Left ventricle myocardium inferior (tissue), 1 donor: ENCODE measurements at regions not wholly inside any gene's neighbourhood (a gene's known extent, or its start where the extent isn't known, plus 50 kb on each side); places are given as distances from the start of the nearest gene placed in this dataset.

Experiments
- DNase-seq: peaks from one replicate; pipeline ENCODE4 v3.0.0-alpha.2; 2020
- H3K27ac ChIP-seq: fragments of 200-600 bp; replicated peaks from 2 replicates; pipeline ENCODE4 v1.8.0; 2021
- H3K27me3 ChIP-seq: fragments of 200-600 bp; 2 replicates; pipeline ENCODE4 v1.8.0; 2021; ENCODE audit warnings: low read depth
- H3K36me3 ChIP-seq: fragments of 200-600 bp; 2 replicates; pipeline ENCODE4 v1.8.0; 2021
- H3K4me1 ChIP-seq: fragments of 200-600 bp; 2 replicates; pipeline ENCODE4 v1.8.0; 2021
- H3K4me3 ChIP-seq: fragments of 200-600 bp; 2 replicates; pipeline ENCODE4 v1.8.0; 2021; ENCODE audit warnings: mild to moderate bottlenecking, moderate library complexity
- H3K9me3 ChIP-seq: fragments of 200-600 bp; replicated peaks from 2 replicates; pipeline ENCODE4 v1.8.0; 2021
- CTCF ChIP-seq: fragments of 200-600 bp; IDR thresholded peaks from 2 replicates; pipeline ENCODE4 v1.8.0; 2021; ENCODE audit warnings: antibody characterized with exemption, mild to moderate bottlenecking, borderline replicate concordance
- intact Hi-C: fragments of 100-400 bp; cut with micrococcal nuclease; formaldehyde crosslinking; loops from one replicate; pipeline ENCODE4 v1.11.0; 2022
- donor health status: DM: no; HTN: yes; CAD: no; lungs with severe emphysema.

- DNase-seq, result no peak
- H3K27me3 ChIP-seq, result no peaks in the 10 kb centered on the region
- H3K4me3 ChIP-seq, result no peak overlapping the region
- no peaks in the 10 kb centered on the region for H3K4me1 ChIP-seq
- H3K9me3 ChIP-seq, result peaks cover 11% of the 10 kb centered on the region
- H3K36me3 ChIP-seq, result no peaks in the 10 kb centered on the region
- no peak for TF ChIP-seq CTCF
- H3K27ac ChIP-seq, result no peak overlapping the region
- intact Hi-C loops, result no loop called here
These were observed 83.6 kb downstream of the HPGD start for GRCh38 chr4:174438711-174439110.

DNA sequence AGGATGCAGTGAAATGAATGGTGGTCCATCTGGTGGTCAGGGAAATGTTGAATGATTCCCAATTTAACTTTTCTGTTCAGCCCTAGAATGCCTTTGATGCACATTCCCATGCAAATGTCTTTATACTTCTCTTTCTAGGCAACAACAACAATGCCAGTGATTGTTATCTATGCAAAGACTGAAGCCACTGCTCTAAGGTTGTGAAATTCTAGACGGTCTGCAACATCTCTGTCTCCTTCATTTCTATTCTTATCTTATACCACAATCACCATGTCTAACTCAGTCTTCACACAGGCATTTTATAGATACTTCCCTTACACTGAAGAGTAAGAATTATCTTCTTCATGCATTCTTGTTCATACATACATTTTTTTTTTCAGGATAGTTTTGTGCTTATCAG is 84.5 kb downstream of the HPGD start:
- H3K27me3 ChIP-seq, result no peaks in the 10 kb centered on the region
- H3K36me3 ChIP-seq, result no peaks in the 10 kb centered on the region
- no peak overlapping the region for H3K27ac ChIP-seq
- intact Hi-C loops, result no loop called here
- DNase-seq, result no peak
- H3K4me3 ChIP-seq, result no peak overlapping the region
- no peaks in the 10 kb centered on the region for H3K4me1 ChIP-seq
- TF ChIP-seq CTCF, result no peak
- H3K9me3 ChIP-seq, result peaks cover 9% of the 10 kb centered on the region

- no peaks in the 10 kb centered on the region for H3K4me1 ChIP-seq
- no peak overlapping the region for H3K4me3 ChIP-seq
- H3K27me3 ChIP-seq, result no peaks in the 10 kb centered on the region
- no peak for TF ChIP-seq CTCF
- no peaks in the 10 kb centered on the region for H3K36me3 ChIP-seq
- no peak overlapping the region for H3K27ac ChIP-seq
- intact Hi-C loops, result no loop called here
- no peak for DNase-seq
- H3K9me3 ChIP-seq, result peaks cover 7% of the 10 kb centered on the region
These were observed 85.0 kb downstream of the HPGD start for GRCh38 chr4:174437324-174437723.

GRCh38 chr4:174436377-174436776 is 85.9 kb downstream of the HPGD start:
- Histone ChIP-seq H3K9me3 (no peaks in the 10 kb centered on the region), H3K36me3 (no peaks in the 10 kb centered on the region), H3K27me3 (no peaks in the 10 kb centered on the region), H3K27ac (no peak overlapping the region), H3K4me3 (no peak overlapping the region), H3K4me1 (no peaks in the 10 kb centered on the region)
- intact Hi-C loops, result no loop called here
- no peak for DNase-seq
- TF ChIP-seq CTCF, result no peak

DNA sequence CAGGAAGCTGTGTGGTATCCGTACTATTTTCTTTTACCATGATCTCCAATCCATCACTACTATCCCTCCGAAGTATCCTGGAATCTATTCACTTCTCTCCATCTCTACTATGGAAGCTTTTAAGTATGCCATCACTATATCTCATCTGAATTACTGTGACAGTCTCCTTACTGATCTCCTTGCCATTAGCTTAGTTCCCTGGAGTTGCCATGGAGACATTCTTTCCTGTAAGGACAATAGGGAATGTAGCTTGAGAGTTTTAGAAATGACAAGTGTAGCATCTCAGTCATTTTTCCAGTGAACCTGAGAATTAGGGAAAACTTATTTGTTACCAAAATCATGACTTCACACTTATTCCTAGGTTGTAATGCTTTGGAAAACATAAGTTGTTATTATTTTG is 86.3 kb downstream of the HPGD start:
- no peaks in the 10 kb centered on the region for H3K36me3 ChIP-seq
- no peak overlapping the region for H3K27ac ChIP-seq
- H3K4me3 ChIP-seq, result no peak overlapping the region
- intact Hi-C loops, result no loop called here
- no peaks in the 10 kb centered on the region for H3K4me1 ChIP-seq
- no peak for TF ChIP-seq CTCF
- no peaks in the 10 kb centered on the region for H3K9me3 ChIP-seq
- H3K27me3 ChIP-seq, result no peaks in the 10 kb centered on the region
- DNase-seq, result no peak

- no peak for TF ChIP-seq CTCF
- Histone ChIP-seq H3K9me3 (no peaks in the 10 kb centered on the region), H3K4me1 (no peaks in the 10 kb centered on the region), H3K27me3 (no peaks in the 10 kb centered on the region), H3K4me3 (no peak overlapping the region), H3K36me3 (no peaks in the 10 kb centered on the region), H3K27ac (no peak overlapping the region)
- no peak for DNase-seq
- intact Hi-C loops, result no loop called here
These were observed 87.8 kb downstream of the HPGD start for GRCh38 chr4:174434455-174434854.
